ENCODE measurements at regions not wholly inside any gene's neighbourhood (a gene's known extent, or its start where the extent isn't known, plus 50 kb on each side); places are given as distances from the start of the nearest gene placed in this dataset.
"Not testable (repeated sequence)": the region's sequence is repeated elsewhere in the genome, so short reads cannot be mapped to it uniquely, and the experiment has no call there.

DNA sequence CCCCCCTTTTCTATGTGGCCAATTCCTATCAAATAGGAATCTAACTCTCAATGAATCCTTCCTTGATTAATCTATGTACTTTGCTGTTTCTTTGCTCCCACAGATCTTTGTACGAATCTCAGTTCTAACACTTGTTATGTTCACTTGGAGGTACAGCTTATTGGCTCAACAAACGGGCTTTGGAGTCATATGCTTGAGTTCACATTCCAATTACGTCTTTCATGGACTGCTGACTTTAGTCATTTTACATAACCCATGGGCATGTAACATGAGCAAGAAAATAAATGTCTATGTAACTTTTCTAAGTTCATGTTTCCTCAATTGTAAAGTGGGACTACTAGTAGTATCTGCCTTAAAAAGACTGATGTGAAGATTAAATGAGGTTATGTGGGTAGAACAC, 123.2 kb upstream of the TBC1D5 start:
- DNase-seq: no peak

DNA sequence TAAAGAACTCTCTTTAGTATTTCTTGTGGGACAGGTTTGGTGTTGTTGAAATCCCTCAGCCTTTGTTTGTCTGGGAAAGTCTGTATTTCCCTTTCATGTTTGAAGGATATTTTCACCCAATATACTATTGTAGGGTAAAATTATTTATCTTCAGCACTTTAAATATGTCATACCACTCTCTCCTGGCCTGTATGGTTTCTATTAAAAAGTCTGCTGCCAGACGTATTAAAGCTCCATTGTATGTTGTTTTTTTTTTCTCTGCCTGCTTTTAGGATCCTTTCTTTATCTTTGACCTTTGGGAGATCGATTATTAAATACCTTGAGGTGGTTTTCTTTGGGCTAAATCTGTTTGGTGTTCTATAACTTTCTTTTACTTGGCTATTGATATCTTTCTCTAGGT, 119.0 kb upstream of the TBC1D5 start:
- DNase-seq: no peak

DNA sequence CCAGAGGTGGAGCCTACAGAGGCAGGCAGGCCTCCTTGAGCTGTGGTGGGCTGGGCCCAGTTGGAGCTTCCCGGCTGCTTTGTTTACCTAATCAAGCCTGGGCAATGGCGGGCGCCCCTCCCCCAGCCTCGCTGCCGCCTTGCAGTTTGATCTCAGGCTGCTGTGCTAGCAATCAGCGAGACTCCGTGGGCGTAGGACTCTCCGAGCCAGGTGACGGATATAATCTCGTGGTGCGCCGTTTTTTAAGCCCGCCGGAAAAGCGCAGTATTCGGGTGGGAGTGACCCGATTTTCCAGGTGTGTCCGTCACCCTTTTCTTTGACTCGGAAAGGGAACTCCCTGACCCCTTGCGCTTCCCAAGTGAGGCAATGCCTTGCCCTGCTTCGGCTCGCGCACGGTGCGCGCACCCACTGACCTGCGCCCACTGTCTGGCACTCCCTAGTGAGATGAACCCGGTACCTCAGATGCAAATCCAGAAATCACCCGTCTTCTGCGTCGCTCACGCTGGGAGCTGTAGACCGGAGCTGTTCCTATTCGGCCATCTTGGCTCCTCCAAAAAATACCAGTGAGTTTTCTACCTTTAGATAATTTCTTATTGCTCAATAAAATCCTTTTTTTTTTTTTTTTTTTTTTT, 118.5 kb upstream of the TBC1D5 start:
- DNase-seq: not testable (repeated sequence)

DNA sequence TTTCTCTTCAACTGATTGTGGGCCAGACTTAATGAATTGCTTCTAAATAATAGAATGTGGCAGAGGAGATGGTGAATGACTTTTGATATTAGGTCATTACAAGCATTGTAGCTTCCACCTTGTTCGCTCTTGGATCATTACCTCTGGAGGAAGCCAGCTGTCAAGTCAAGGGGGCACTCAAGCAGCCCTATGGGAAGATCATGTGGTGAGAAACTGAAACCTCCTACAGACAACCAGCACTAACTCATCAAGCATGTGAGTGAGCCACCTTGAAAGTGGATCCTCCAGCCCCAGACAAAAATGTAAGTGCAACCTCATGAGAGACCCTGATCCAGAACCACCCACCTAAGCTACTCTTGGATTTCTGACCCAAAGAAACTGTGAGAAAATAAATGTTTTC, 109.8 kb upstream of the TBC1D5 start:
- DNase-seq: no peak

DNA sequence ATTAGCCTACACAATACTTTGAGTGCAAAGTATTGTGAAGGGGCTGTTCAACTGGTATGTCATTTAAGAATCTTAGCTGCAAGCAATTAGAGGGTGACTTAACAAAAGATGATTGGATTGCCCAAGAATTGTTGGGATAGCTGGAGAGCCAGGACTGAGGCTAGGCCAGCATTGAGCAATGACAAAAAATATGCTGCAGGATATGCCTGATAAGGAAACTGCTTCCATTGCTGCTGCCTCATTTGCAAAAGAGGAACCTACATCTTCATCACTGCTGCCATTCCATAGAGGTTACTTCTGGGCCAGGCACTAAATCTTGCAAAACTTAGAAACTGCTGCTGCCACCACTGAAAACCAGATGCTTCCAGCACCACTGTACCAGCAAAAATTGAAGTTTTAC, 108.0 kb upstream of the TBC1D5 start:
- no peak for DNase-seq

DNA sequence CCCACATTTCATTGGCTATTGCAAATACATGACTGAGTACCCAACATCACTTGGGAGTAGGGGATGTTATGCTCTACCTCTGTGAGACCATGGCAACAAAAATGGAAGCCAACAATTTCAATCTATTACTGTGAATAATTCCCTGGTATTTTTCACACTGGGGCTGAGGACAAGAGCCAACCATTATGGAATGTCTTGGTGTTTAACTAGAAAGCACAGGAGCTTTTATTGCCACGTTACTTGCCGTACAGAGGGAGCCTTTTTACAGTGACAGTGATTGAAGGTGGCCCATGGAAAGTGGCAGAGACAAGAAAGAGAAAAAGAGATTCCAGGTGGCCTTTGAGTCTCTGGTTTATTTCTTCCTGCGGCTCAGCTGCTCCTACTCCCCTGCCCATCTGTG, 105.7 kb upstream of the TBC1D5 start:
- DNase-seq: no peak

DNA sequence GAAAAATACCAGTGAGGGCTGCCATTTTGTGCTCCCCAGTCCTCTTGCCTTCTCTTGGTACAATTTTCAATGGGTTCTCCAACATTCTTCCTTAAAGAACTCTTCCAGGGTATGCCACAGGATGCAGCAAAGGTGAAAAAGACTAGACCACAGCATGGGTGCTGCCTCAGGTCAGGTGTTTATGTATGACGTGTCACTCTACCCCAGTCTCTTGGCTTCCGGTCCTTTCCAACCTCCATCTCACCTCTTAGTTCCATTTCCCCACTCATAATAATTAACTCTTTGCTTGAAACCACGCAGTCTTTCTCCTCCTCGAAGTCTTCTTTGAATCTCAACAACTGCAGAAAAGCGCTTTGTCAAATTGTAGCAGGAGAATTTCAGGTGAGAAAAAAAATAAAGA, 104.7 kb upstream of the TBC1D5 start:
- DNase-seq: no peak

DNA sequence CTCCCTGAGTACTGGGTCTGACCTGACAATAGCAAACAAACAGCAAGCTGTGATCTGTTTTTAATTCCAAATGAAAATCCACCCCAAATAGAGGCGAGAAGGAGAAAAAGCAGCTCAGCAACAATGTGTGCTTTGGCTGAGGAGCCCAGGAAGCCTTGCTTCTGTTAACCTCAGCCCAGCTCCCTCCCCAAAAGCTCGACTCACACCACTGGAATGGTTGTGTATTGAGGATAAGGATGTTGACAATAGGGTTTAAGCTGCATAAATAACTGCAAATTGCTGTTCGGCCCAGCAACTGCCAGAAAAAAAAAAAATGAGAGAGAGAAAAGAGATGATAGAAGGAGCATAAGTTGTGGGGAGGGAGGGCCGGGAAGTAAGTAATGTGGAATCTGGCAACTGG, 104.0 kb upstream of the TBC1D5 start:
- no peak for DNase-seq

DNA sequence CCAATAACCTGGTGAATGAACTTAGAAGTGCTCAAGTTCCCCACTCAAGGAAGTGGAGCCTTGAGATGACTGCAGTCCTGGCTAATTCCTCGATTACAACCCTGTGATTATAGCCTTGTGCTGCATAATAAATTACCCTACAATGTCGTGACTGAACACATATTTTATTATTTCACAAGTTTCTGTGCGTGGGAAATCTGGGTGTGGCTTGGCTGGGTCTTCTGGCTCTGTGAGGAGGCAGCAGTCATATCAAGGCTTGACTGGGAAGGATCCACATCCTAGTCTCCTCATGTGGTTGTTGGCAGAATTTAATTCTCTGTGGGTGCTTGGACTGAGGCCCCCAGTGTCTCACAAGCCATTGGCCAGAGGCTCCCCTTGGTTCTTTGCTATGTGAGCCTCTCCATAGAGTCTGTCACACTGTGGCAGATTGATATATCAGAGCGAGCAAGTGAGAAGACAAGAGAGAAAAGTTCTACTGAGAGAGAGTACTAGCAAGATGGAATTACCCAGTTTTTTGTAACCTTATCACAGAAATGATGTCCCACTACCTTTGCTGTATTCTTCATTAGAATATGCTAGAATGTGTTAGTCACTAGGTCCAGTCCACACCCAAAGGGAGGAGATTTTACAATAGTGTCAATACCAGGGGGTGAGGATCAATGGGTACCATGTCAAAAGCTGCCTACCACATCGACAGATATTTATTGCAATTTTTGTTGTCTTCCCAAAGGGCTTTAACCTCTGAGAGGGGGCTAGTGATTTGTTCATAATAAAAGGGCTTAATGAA, 102.8 kb upstream of the TBC1D5 start:
- no peak for DNase-seq

DNA sequence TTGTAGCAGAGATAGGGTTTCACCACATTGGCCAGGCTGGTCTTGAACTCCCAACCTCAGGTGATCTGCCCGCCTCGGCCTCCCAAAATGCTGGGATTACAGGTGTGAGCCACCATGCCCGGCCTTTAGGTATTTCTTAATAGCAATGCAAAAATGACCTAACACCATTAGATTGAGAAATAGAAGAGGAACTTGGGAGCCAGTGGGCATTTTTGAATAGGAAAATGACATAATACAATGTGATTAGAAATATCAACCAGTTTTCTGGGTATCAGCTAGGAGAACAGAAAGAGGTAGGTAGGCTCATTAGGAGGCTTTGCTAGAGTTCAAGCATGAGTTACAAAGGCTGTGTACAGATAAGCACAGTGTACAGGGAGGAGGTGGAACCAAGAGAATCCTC, 101.8 kb upstream of the TBC1D5 start:
- DNase-seq: no peak

DNA sequence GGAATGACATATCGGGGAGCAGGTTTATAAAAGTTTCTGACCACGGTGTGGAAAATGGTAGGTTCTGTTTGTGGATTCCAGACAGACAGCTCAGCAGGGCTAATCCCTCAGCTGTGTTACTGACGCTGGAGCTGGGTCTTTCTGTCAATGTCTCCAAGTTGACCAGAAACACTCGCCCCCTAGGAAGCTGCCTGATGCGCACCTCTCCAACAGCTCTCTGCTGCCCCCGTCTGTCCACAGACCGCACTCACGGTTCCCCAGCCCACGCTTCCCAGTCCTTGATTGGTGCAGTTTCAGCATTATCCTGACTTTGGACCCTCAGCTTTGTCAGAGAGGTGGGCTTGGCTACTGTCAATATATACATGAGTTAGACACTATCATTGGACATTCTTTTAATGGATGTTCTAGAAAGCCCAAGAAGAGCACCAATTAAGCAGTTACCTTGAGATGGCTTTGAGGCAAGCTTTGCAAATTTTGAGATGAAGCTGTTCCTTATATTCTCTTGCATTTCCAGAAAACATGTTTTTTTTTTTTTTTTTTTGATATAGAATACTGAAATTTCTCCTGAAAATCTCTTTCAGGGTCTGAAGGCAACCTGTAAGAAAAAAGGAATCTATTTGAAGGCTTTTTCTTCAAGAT, 98.9 kb upstream of the TBC1D5 start:
- DNase-seq: peak; percentile 26

DNA sequence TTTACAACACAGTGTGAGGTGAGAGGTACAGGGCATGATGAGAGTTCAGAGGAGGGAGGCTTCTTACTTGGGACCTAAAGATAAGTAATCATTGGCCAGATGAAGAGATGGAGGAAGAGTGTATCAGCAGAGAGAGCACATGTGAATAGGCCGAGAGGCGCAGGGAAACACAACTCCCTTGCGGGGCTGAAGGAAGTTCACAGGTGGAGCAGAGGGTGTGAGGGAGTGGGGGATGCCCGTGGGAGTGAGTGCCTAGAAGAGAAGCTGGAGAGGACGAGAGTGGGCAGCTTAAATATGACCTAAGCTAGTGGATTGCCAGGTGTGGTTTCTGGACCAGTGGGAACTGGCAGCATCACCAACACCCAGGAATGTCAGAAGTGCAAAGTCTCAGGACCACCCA, 98.2 kb upstream of the TBC1D5 start:
- DNase-seq: no peak

DNA sequence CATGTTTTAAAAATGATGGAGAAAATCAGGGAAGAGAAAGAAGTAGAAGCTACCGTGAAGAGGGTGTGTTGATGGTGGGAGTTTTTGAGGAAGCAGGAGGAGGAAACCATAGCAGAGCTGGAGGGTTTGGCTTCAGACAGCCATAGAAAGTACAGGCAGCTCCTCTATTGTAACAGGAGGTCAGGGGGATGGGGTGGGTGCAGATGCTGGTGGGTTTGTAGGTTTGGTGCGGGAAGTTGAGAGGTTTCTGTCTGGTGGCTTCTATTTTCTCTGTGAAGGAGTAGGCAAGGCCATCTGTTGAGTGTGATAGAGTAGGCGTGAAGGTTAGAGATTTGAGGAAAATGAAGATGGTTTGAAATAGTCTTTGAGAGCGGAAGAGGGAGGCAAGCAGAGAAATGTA, 97.7 kb upstream of the TBC1D5 start:
- DNase-seq: no peak

DNA sequence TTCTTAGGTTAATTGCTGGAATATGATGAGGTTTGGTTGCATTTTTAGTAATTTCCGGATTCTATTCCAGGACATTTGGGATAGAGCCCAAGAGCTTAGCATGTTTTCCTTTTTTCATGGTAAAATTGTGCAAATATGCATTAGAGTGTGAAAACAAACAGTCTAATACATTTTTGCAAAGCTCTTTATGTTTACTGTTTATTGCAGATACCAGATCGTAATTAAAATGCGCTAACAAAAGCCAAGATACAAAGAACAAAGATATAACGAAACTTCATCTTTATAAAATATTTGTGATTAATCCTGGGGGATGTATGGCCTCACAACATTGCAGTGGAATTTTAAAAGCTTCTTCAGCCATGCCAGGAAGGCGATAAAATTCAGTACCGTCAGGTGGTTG, 94.5 kb upstream of the TBC1D5 start:
- DNase-seq: no peak

DNA sequence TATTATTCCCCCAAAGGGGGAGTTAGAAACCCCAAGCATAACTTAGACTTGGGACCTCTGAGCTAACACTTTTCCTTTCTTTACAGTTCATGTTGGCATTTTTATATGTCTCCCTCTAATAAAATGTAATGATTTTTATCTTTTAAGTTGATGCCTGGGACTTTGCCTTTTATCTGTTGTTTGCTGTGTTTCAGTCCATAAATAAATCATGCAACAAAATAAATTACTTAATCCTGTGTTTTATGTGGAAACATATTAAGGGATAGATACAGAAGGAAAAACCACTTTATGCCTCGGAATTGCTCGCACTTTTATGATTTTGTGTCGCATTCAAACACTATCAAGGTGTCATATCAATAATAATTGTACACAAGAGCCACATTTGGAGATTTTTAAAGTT, 93.7 kb upstream of the TBC1D5 start:
- DNase-seq: no peak

DNA sequence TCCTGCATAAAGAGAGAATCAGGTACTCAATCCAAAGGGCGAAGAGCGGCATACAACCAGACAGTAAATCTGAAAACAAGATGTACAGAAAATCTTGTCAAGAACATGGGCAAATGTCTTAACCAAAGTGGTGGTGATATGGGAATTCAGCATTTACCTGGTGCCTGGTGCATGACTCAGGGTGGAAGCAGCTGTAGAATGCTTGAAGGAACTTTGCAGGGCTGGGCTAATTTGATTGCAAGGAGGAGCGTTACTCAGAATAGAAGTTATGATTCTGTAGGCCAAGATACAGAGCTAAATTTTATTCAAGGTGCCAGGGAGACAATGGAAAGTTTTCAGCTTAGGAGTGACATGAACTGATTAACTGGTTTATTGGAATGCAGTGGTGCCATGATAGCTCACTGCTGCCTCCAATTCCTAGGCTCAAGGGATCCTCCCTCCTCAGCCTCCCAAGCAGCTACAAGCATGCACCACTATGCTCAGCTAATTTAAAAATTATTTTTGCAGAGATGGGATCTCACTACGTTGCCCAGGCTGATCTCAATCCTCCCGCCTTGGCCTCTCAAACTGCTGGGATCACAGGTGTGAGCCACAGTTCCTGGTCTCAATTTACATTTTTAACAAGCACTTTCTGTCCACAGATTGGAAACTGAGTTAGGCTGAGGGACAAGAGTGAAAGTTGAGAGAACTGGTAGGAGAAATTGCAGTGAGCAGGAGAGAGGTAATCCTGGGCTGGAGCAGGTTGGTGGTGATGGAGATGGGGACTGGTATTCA, 91.5 kb upstream of the TBC1D5 start:
- no peak for DNase-seq

DNA sequence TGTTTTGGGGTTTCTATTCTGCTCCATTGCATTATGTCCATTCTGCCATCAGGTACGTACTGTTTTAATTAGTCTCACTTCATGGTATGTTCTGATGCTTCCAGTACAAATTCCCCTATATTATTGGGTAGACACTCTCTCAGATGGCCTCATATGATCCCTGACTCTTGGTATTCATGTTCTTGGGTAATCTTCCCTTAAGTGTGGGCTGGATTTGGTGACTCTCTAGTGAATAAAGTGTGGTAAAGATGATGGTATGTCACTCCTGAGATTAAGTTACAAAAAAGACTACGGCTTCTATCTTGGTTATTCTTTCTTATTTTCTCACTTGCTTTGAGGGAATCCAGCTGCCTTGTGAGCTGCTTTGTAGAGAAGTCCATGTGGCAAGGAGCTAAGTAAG, 89.6 kb upstream of the TBC1D5 start:
- DNase-seq: no peak

DNA sequence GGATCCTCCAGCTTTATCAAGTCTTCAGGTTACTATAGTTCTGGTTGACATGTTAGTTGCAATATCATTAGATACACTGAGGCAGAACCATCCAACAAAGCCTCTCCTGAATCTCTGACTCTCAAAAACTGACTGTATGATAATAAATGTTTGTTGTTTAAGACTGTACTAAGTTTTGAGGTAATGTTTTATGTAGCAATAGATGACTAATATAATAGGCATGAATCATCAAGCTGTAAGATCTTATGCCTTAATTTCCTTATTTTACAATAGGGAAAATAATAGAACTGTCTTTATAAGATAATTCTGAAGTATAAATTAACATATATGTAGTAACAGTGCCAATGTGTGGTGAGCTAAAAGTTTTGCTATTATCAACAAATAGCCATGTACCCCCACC, 88.9 kb upstream of the TBC1D5 start:
- DNase-seq: no peak

DNA sequence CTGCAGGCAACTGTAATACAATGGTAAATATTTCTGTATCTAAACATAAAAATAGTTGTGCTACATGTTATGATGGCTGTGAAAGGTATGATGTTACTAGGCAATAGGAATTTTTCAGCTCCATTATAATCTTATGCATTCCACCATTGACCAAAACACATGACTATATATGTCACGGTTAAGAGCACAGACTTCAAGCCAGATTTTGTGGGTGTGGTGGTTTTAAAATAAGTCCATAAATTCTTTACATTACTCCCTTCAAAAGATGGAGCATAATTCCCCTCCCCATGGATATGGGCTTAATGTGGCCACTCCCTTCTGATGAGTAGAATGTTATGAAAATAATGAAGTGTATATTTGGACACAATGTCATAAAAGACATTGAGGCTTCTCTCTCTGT, 88.4 kb upstream of the TBC1D5 start:
- DNase-seq: peak; percentile 19

DNA sequence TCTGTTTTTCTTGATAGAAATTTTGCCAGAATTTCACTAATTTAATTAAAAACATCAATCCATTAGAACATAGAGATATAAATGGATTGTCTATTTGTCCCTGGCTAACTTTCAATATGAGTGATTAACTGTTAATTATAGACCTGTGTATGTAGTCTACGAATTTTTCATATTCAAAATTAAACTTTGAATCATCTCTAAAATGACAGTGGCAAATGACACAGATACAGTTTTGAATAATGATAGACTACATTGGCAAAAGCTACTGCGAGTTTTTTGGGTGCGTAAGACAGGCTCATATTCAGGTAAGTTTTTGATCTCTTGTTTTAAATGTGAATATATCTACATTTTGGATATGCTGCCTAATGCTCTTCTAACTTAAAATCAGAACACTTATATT, 86.0 kb upstream of the TBC1D5 start:
- DNase-seq: no peak

DNA sequence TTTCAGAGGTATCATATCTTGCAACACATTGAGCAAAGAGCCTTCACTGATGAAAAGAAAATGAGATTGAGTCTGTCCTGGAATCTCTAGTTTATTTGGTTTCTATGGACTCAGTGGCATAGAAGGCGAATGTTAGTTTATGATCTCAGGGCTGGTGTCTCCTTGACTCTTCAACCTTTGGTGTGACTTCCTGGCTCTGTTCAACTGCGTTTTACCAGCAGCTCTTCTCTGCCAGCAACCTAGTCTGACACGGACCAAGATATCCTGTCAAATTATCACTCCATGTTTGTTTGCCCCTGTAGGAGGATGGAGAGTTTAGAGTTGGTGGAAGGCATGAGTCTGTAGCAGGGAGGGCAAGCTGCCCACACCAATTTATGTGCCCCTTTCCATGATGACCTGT, 82.9 kb upstream of the TBC1D5 start:
- no peak for DNase-seq

DNA sequence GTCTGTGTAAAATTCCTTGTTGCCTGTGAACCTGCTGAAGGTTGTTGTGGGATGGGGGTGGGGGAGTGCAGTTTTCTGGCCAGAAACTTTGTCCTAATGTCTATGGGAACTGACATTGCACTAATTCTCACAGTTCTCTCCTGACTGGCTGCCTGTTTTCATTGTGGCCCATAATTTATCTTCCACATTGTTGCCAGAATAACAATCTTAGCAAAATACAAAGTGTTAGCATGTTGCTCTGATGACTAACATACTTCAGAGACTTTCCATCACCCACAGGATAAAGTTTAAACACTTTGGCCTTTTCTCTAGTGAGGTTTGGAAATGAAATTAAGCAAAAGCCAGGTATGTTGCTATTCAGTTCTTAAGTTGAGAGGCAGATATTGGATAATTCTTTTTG, 81.4 kb upstream of the TBC1D5 start:
- no peak for DNase-seq

DNA sequence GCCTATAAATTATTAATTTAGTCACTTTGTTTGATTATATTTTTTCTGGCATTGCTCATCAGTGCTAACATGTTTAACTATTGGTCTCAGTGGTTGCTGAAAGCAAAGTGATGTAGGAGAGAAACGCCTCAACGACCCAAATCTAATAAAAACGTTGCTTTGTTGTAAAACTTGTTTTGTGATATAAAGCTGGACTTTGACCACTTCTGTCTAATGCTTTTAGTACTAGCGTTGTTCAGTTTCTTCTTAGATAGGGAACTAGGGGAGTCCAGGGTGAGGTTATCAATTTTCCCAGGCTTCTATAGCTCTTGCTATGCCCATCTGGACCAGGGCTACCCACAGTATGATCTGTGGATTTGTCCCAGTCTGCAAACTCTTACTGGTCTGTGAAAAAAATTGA, 80.6 kb upstream of the TBC1D5 start:
- DNase-seq: no peak

DNA sequence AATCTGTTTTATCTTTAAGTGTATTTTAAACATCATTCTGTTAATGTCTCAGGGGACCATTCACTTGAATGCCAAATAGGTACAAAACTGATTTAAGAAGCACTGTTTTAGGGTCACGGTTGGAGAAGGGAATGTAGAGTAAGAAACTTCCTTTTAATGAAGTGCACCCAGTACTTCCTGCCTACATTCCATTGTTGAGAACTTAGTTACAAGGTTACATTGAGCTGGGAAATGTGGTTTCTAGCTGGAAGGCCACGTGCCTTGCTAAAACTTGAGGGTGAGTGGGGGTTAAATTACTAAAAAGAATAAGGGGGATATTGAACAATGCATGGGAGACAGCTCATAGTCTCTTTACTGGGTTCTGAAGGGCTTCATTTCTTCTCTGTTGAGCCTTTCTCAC, 78.3 kb upstream of the TBC1D5 start:
- no peak for DNase-seq
